Vagina (tissue), 2 donors: ENCODE measurements at regions not wholly inside any gene's neighbourhood (a gene's known extent, or its start where the extent isn't known, plus 50 kb on each side); places are given as distances from the start of the nearest gene placed in this dataset.

Experiments
- POLR2A ChIP-seq, 2 donors: fragments of 450-650 bp; IDR thresholded peaks; one replicate each; pipeline ENCODE4 v1.6.1; 2017; ENCODE audit warnings: antibody characterized with exemption in 2 of 2, mild to moderate bottlenecking in 2 of 2, moderate library complexity in 2 of 2
- TF ChIP-seq, protein P1 (sequence below), 3 experiments: fragments of 450-650 bp in 2 of 3; fragments of 200-600 bp in 1 of 3; sonication (generic) in 1 of 3; IDR thresholded peaks; one replicate each; pipeline ENCODE4 v1.5.1; 2017 to 2019; ENCODE audit warnings: antibody characterized with exemption in 3 of 3, mild to moderate bottlenecking in 2 of 3, moderate library complexity in 2 of 3

- no peak for TF ChIP-seq POLR2A (IDR thresholded peaks at IDR 0.05)
- TF ChIP-seq, protein P1, sequence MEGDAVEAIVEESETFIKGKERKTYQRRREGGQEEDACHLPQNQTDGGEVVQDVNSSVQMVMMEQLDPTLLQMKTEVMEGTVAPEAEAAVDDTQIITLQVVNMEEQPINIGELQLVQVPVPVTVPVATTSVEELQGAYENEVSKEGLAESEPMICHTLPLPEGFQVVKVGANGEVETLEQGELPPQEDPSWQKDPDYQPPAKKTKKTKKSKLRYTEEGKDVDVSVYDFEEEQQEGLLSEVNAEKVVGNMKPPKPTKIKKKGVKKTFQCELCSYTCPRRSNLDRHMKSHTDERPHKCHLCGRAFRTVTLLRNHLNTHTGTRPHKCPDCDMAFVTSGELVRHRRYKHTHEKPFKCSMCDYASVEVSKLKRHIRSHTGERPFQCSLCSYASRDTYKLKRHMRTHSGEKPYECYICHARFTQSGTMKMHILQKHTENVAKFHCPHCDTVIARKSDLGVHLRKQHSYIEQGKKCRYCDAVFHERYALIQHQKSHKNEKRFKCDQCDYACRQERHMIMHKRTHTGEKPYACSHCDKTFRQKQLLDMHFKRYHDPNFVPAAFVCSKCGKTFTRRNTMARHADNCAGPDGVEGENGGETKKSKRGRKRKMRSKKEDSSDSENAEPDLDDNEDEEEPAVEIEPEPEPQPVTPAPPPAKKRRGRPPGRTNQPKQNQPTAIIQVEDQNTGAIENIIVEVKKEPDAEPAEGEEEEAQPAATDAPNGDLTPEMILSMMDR (IDR thresholded peaks at IDR 0.05), result no peak
These were observed 167.7 kb upstream of the NPVF start for GRCh38 chr7:25395976-25396375.
